Upper lobe of left lung (tissue), 4 donors: ENCODE measurements at regions not wholly inside any gene's neighbourhood (a gene's known extent, or its start where the extent isn't known, plus 50 kb on each side); places are given as distances from the start of the nearest gene placed in this dataset.

Experiments
- CTCF ChIP-seq, 6 experiments: fragments of 450-650 bp in 4 of 6; fragments of 200-600 bp in 2 of 6; sonication (generic) in 2 of 6; IDR thresholded peaks; one replicate each; pipeline ENCODE4 v1.5.1; 2016 to 2019; ENCODE audit warnings: antibody characterized with exemption in 6 of 6
- POLR2A ChIP-seq, 4 donors: fragments of 450-650 bp; IDR thresholded peaks; one replicate each; pipeline ENCODE4 v1.5.1; 2016 to 2017; ENCODE audit warnings: antibody characterized with exemption in 4 of 4, mild to moderate bottlenecking in 2 of 4

- TF ChIP-seq POLR2A (IDR thresholded peaks at IDR 0.05) (no peak), CTCF (IDR thresholded peaks at IDR 0.05) (no peak)
Measured at GRCh38 chr13:33531484-33531883, 245.9 kb upstream of the STARD13 start.
